Endothelial cell of umbilical vein (primary cell): ENCODE measurements at regions not wholly inside any gene's neighbourhood (a gene's known extent, or its start where the extent isn't known, plus 50 kb on each side); places are given as distances from the start of the nearest gene placed in this dataset.

Experiments used
- MAX ChIP-seq: IDR thresholded peaks from 2 replicates; pipeline ENCODE4 v1.6.1; 2011; ENCODE audit not compliant: insufficient read depth, insufficient read length
- POLR2AphosphoS5 ChIP-seq: IDR thresholded peaks from 2 replicates; pipeline ENCODE4 v1.6.1; 2012; ENCODE audit warnings: low read depth, mild to moderate bottlenecking, control low read depth, low read length, moderate library complexity; ENCODE audit not compliant: insufficient read depth
- TF ChIP-seq, protein P1 (sequence below), 2 donors: IDR thresholded peaks; 1 replicate in 1 of 2; 2 replicates in 1 of 2; pipeline ENCODE4 v1.5.1; 2011; ENCODE audit warnings: low read length in 2 of 2, mild to moderate bottlenecking in 2 of 2, moderate library complexity in 2 of 2, control low read depth in 1 of 2, inconsistent platforms in 1 of 2, low read depth in 1 of 2; ENCODE audit not compliant: insufficient read depth in 1 of 2; ENCODE audit errors: extremely low read depth in 1 of 2

- TF ChIP-seq, protein P1, sequence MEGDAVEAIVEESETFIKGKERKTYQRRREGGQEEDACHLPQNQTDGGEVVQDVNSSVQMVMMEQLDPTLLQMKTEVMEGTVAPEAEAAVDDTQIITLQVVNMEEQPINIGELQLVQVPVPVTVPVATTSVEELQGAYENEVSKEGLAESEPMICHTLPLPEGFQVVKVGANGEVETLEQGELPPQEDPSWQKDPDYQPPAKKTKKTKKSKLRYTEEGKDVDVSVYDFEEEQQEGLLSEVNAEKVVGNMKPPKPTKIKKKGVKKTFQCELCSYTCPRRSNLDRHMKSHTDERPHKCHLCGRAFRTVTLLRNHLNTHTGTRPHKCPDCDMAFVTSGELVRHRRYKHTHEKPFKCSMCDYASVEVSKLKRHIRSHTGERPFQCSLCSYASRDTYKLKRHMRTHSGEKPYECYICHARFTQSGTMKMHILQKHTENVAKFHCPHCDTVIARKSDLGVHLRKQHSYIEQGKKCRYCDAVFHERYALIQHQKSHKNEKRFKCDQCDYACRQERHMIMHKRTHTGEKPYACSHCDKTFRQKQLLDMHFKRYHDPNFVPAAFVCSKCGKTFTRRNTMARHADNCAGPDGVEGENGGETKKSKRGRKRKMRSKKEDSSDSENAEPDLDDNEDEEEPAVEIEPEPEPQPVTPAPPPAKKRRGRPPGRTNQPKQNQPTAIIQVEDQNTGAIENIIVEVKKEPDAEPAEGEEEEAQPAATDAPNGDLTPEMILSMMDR (IDR thresholded peaks at IDR 0.05; ENCODE audit: extremely low read depth in 1 of 2, insufficient read depth in 1 of 2, low read depth in 1 of 2, low read length in 2 of 2), result no peak
- TF ChIP-seq POLR2AphosphoS5 (no peak), MAX (no peak)
Observed at GRCh38 chr11:31910950-31911576, 99.9 kb upstream of the PAX6 start.
